B cell (primary cell): ENCODE measurements at regions not wholly inside any gene's neighbourhood (a gene's known extent, or its start where the extent isn't known, plus 50 kb on each side); places are given as distances from the start of the nearest gene placed in this dataset.

Experiments used
- EZH2 ChIP-seq: IDR thresholded peaks from 2 replicates; pipeline ENCODE4 v1.6.1; 2012; ENCODE audit warnings: borderline replicate concordance, low read depth, mild to moderate bottlenecking, moderate library complexity, low read length; ENCODE audit not compliant: insufficient read depth, poor library complexity, severe bottlenecking
- TF ChIP-seq, protein P1 (sequence below): fragments of 200-600 bp; IDR thresholded peaks from one replicate; pipeline ENCODE4 v1.8.0; 2022; ENCODE audit warnings: antibody characterized with exemption, mild to moderate bottlenecking

DNA sequence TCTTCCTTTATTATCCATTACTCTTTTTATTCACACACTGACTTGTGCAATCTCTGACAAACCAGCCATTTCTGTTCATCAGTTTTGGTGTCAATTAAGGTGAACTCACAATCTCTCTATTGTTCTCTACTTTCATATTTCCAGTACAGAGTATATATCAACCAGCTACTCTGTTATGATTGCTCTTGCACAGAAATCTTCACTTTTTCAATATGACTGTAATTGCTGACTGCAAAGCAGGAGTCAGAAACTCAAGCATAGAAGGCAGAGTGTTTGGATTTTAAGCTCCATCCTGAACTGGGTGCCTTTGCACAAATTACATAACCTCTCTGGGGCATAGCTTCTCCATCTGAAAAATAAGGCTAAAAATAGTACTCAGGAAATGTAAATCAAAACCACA lies 1042.0 kb downstream of the GRM8 start:
- TF ChIP-seq, protein P1, sequence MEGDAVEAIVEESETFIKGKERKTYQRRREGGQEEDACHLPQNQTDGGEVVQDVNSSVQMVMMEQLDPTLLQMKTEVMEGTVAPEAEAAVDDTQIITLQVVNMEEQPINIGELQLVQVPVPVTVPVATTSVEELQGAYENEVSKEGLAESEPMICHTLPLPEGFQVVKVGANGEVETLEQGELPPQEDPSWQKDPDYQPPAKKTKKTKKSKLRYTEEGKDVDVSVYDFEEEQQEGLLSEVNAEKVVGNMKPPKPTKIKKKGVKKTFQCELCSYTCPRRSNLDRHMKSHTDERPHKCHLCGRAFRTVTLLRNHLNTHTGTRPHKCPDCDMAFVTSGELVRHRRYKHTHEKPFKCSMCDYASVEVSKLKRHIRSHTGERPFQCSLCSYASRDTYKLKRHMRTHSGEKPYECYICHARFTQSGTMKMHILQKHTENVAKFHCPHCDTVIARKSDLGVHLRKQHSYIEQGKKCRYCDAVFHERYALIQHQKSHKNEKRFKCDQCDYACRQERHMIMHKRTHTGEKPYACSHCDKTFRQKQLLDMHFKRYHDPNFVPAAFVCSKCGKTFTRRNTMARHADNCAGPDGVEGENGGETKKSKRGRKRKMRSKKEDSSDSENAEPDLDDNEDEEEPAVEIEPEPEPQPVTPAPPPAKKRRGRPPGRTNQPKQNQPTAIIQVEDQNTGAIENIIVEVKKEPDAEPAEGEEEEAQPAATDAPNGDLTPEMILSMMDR = no peak
- no peak for TF ChIP-seq EZH2
